ENCODE measurements at regions not wholly inside any gene's neighbourhood (a gene's known extent, or its start where the extent isn't known, plus 50 kb on each side); places are given as distances from the start of the nearest gene placed in this dataset.

DNA sequence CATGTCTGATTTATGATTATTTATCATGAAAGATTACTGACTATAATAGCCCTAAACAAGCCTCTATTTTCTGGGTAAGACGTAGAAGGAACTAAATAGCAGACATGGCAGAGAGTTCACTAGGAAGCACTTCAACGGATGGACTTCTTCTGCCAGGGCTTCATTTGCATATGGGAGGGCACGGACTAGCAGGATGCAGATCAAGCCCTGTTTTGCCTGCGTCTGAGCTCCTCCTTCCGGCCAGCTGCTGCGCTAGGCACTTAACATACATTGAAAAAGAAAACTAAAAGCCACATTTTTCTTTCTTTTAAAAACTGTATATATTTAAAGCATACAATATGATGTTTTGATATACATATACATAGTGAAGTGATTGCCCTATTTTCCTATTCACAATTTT lies 340.0 kb upstream of the MEX3C start:
- Histone ChIP-seq H3K36me3 (ENCODE audit: low read depth, low read length) (no peaks in the 10 kb centered on the region), H3K4me3 (ENCODE audit: low read length) (no peak overlapping the region), H3K79me2 (ENCODE audit: low read length) (no peaks in the 10 kb centered on the region), H3K27ac (ENCODE audit: low read length) (no peak overlapping the region), H3K9me2 (replicated peaks; ENCODE audit: low read length) (no peaks in the 10 kb centered on the region), H3F3A (ENCODE audit: low read length, unreplicated experiment) (no peaks in the 10 kb centered on the region), H2AFZ (ENCODE audit: low read length) (no peak overlapping the region), H3K9ac (ENCODE audit: low read length) (no peak overlapping the region), H3K27me3 (ENCODE audit: low read length) (no peaks in the 10 kb centered on the region), H3K4me2 (ENCODE audit: low read length) (no peak overlapping the region), H3K9me3 (ENCODE audit: low read length) (no peaks in the 10 kb centered on the region), H3K4me1 (ENCODE audit: insufficient read depth, low read length) (no peaks in the 10 kb centered on the region), H4K20me1 (ENCODE audit: low read length) (no peaks in the 10 kb centered on the region)
- intact Hi-C loops (cut with micrococcal nuclease), result no loop called here
- ChIA-PET POLR2A (ENCODE audit: unreplicated experiment) (no interaction called here), CTCF (no interaction called here)
- no peak for ATAC-seq
- no peak for TF ChIP-seq EZH2phosphoT487 (IDR thresholded peaks at IDR 0.05; ENCODE audit: borderline replicate concordance, low read length)
- TF ChIP-seq, protein P1, sequence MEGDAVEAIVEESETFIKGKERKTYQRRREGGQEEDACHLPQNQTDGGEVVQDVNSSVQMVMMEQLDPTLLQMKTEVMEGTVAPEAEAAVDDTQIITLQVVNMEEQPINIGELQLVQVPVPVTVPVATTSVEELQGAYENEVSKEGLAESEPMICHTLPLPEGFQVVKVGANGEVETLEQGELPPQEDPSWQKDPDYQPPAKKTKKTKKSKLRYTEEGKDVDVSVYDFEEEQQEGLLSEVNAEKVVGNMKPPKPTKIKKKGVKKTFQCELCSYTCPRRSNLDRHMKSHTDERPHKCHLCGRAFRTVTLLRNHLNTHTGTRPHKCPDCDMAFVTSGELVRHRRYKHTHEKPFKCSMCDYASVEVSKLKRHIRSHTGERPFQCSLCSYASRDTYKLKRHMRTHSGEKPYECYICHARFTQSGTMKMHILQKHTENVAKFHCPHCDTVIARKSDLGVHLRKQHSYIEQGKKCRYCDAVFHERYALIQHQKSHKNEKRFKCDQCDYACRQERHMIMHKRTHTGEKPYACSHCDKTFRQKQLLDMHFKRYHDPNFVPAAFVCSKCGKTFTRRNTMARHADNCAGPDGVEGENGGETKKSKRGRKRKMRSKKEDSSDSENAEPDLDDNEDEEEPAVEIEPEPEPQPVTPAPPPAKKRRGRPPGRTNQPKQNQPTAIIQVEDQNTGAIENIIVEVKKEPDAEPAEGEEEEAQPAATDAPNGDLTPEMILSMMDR (conservative IDR thresholded peaks at IDR 0.05; ENCODE audit: low read depth, low read length), result no peak
- TF ChIP-seq EZH2 (IDR thresholded peaks at IDR 0.05; ENCODE audit: low read length, unreplicated experiment), result no peak
- peak; percentile 9 for DNase-seq
- no TSS peak for BruUV-seq (replicated peaks)

- ChIA-PET CTCF (no interaction called here), POLR2A (ENCODE audit: unreplicated experiment) (no interaction called here)
- Histone ChIP-seq H3K36me3 (ENCODE audit: low read depth, low read length) (no peaks in the 10 kb centered on the region), H3K9ac (ENCODE audit: low read length) (no peak overlapping the region), H3K27me3 (ENCODE audit: low read length) (no peaks in the 10 kb centered on the region), H3F3A (ENCODE audit: low read length, unreplicated experiment) (no peaks in the 10 kb centered on the region), H3K27ac (ENCODE audit: low read length) (no peak overlapping the region), H4K20me1 (ENCODE audit: low read length) (no peaks in the 10 kb centered on the region), H3K9me2 (replicated peaks; ENCODE audit: low read length) (no peaks in the 10 kb centered on the region), H3K9me3 (ENCODE audit: low read length) (no peaks in the 10 kb centered on the region), H3K4me2 (ENCODE audit: low read length) (no peak overlapping the region), H3K79me2 (ENCODE audit: low read length) (no peaks in the 10 kb centered on the region), H3K4me3 (ENCODE audit: low read length) (no peak overlapping the region), H3K4me1 (ENCODE audit: insufficient read depth, low read length) (no peaks in the 10 kb centered on the region), H2AFZ (ENCODE audit: low read length) (no peak overlapping the region)
- intact Hi-C loops (cut with micrococcal nuclease), result no loop called here
- BruUV-seq (replicated peaks), result no TSS peak
- ATAC-seq, result no peak
- no peak for DNase-seq
- TF ChIP-seq, protein P1 (conservative IDR thresholded peaks at IDR 0.05; ENCODE audit: low read depth, low read length), result no peak
- TF ChIP-seq EZH2phosphoT487 (IDR thresholded peaks at IDR 0.05; ENCODE audit: borderline replicate concordance, low read length) (no peak), EZH2 (IDR thresholded peaks at IDR 0.05; ENCODE audit: low read length, unreplicated experiment) (no peak)
These were observed 343.1 kb upstream of the MEX3C start for GRCh38 chr18:51540562-51540961.

GRCh38 chr18:51541230-51541629 lies 343.7 kb upstream of the MEX3C start:
- H3K36me3 ChIP-seq (ENCODE audit: low read depth, low read length), result no peaks in the 10 kb centered on the region
- TF ChIP-seq EZH2phosphoT487 (IDR thresholded peaks at IDR 0.05; ENCODE audit: borderline replicate concordance, low read length) (no peak), EZH2 (IDR thresholded peaks at IDR 0.05; ENCODE audit: low read length, unreplicated experiment) (no peak)
- TF ChIP-seq, protein P1 (conservative IDR thresholded peaks at IDR 0.05; ENCODE audit: low read depth, low read length), result no peak
- no peak overlapping the region for H2AFZ ChIP-seq (ENCODE audit: low read length)
- no peaks in the 10 kb centered on the region for H3K9me3 ChIP-seq (ENCODE audit: low read length)
- H3K4me2 ChIP-seq (ENCODE audit: low read length), result no peak overlapping the region
- H3K9me2 ChIP-seq (replicated peaks; ENCODE audit: low read length), result no peaks in the 10 kb centered on the region
- no peaks in the 10 kb centered on the region for H3F3A ChIP-seq (ENCODE audit: low read length, unreplicated experiment)
- H4K20me1 ChIP-seq (ENCODE audit: low read length), result no peaks in the 10 kb centered on the region
- ATAC-seq (no peak), DNase-seq (no peak)
- H3K4me3 ChIP-seq (ENCODE audit: low read length), result no peak overlapping the region
- no peaks in the 10 kb centered on the region for H3K79me2 ChIP-seq (ENCODE audit: low read length)
- no peak overlapping the region for H3K27ac ChIP-seq (ENCODE audit: low read length)
- no peaks in the 10 kb centered on the region for H3K27me3 ChIP-seq (ENCODE audit: low read length)
- H3K9ac ChIP-seq (ENCODE audit: low read length), result no peak overlapping the region
- intact Hi-C loops (cut with micrococcal nuclease), result no loop called here
- ChIA-PET POLR2A (ENCODE audit: unreplicated experiment) (no interaction called here), CTCF (no interaction called here)
- H3K4me1 ChIP-seq (ENCODE audit: insufficient read depth, low read length), result no peaks in the 10 kb centered on the region
- BruUV-seq (replicated peaks), result no TSS peak
